ENCODE measurements at regions not wholly inside any gene's neighbourhood (a gene's known extent, or its start where the extent isn't known, plus 50 kb on each side); places are given as distances from the start of the nearest gene placed in this dataset.

DNA sequence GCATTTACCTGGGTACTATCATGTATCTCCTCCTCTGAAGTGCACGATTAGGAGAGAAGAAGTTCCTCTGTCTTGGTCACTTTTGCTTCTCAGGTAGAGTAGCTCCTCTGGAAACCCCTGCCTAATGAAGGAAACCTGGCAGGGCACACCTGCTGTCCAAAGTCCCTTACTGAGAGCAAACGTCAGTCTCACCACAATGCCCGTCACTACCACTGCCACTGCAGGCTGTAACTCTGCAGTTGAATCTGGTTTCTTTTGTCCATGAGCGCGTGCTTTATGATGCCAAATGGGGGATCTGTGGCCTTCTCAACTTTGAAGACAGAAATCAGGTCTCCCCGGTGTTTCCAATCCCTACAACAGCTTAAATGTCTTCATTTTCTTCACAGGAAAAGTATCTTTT is 1068.6 kb downstream of the BCL11B start:
- H3K27me3 ChIP-seq (ENCODE audit: insufficient read depth, low read length) = no peaks in the 10 kb centered on the region
- no peak overlapping the region for H3K9ac ChIP-seq (ENCODE audit: low read length)
- H3K23ac ChIP-seq (ENCODE audit: low read length) = no peak overlapping the region
- no peak overlapping the region for H3K14ac ChIP-seq (ENCODE audit: low read length)
- H4K91ac ChIP-seq (ENCODE audit: low read depth, low read length) = no peak overlapping the region
- H2BK120ac ChIP-seq (ENCODE audit: insufficient read depth, low read length, poor library complexity) = no peak overlapping the region
- no peak for DNase-seq
- H3K4me1 ChIP-seq (ENCODE audit: control insufficient read depth in 1 of 2, insufficient read depth in 2 of 2, low read length in 2 of 2) = no peaks in the 10 kb centered on the region
- H4K8ac ChIP-seq (ENCODE audit: low read depth, low read length) = no peak overlapping the region
- no peak overlapping the region for H3K18ac ChIP-seq (ENCODE audit: low read length)
- no CpG with 5 or more reads among the region's 6 CpGs for WGBS (ENCODE audit: extremely low coverage, insufficient coverage, insufficient read length)
- no peak overlapping the region for H3K4me3 ChIP-seq (ENCODE audit: low read depth, low read length)
- no peak overlapping the region for H4K12ac ChIP-seq (ENCODE audit: low read depth, low read length)
- no peak overlapping the region for H2AK5ac ChIP-seq (ENCODE audit: low read length)
- H3K9me3 ChIP-seq (ENCODE audit: insufficient read depth, low read depth, low read length) = peaks cover 6% of the 10 kb centered on the region
- H3K36me3 ChIP-seq (ENCODE audit: control insufficient read depth in 1 of 2, insufficient read depth in 2 of 2, low read length in 2 of 2) = no peaks in the 10 kb centered on the region
- no peak overlapping the region for H2BK5ac ChIP-seq (ENCODE audit: low read depth, low read length, poor library complexity)
- no peak overlapping the region for H2AFZ ChIP-seq (ENCODE audit: insufficient read depth, low read length, poor library complexity)
- H3K79me2 ChIP-seq (ENCODE audit: control insufficient read depth, insufficient read depth, low read length, poor library complexity) = no peaks in the 10 kb centered on the region
- no peak overlapping the region for H2BK12ac ChIP-seq (ENCODE audit: low read length)
- H3K27ac ChIP-seq (ENCODE audit: low read depth, low read length) = no peak overlapping the region
- no peak overlapping the region for H3K4ac ChIP-seq (ENCODE audit: low read depth, low read length)
- no peaks in the 10 kb centered on the region for H3K79me1 ChIP-seq (ENCODE audit: low read length)
- no peak overlapping the region for H3K4me2 ChIP-seq (ENCODE audit: low read length)

- WGBS (ENCODE audit: extremely low coverage, insufficient coverage, insufficient read length) = no CpG with 5 or more reads among the region's 3 CpGs
- Histone ChIP-seq H3K4me1 (ENCODE audit: control insufficient read depth in 1 of 2, insufficient read depth in 2 of 2, low read length in 2 of 2) (no peaks in the 10 kb centered on the region), H3K4me3 (ENCODE audit: low read depth, low read length) (no peak overlapping the region), H3K79me2 (ENCODE audit: control insufficient read depth, insufficient read depth, low read length, poor library complexity) (no peaks in the 10 kb centered on the region), H2AFZ (ENCODE audit: insufficient read depth, low read length, poor library complexity) (no peak overlapping the region), H3K27me3 (ENCODE audit: insufficient read depth, low read length) (no peaks in the 10 kb centered on the region), H2BK120ac (ENCODE audit: insufficient read depth, low read length, poor library complexity) (no peak overlapping the region), H2BK12ac (ENCODE audit: low read length) (no peak overlapping the region), H4K8ac (ENCODE audit: low read depth, low read length) (no peak overlapping the region), H3K36me3 (ENCODE audit: control insufficient read depth in 1 of 2, insufficient read depth in 2 of 2, low read length in 2 of 2) (no peaks in the 10 kb centered on the region), H3K9ac (ENCODE audit: low read length) (no peak overlapping the region), H4K91ac (ENCODE audit: low read depth, low read length) (no peak overlapping the region), H4K12ac (ENCODE audit: low read depth, low read length) (no peak overlapping the region), H3K4me2 (ENCODE audit: low read length) (no peak overlapping the region), H3K23ac (ENCODE audit: low read length) (no peak overlapping the region), H3K79me1 (ENCODE audit: low read length) (no peaks in the 10 kb centered on the region), H3K18ac (ENCODE audit: low read length) (no peak overlapping the region), H3K27ac (ENCODE audit: low read depth, low read length) (no peak overlapping the region), H3K14ac (ENCODE audit: low read length) (no peak overlapping the region), H3K9me3 (ENCODE audit: insufficient read depth, low read depth, low read length) (peaks cover 6% of the 10 kb centered on the region), H2AK5ac (ENCODE audit: low read length) (no peak overlapping the region), H3K4ac (ENCODE audit: low read depth, low read length) (no peak overlapping the region), H2BK5ac (ENCODE audit: low read depth, low read length, poor library complexity) (no peak overlapping the region)
- no peak for DNase-seq
Measured at GRCh38 chr14:98204139-98204538, 1067.9 kb downstream of the BCL11B start.

- Histone ChIP-seq H2BK12ac (ENCODE audit: low read length) (no peak overlapping the region), H3K27ac (ENCODE audit: low read depth, low read length) (no peak overlapping the region)
- WGBS (ENCODE audit: extremely low coverage, insufficient coverage, insufficient read length) = no CpG with 5 or more reads among the region's 10 CpGs
Measured at GRCh38 chr14:98207415-98207814, 1064.6 kb downstream of the BCL11B start.

GRCh38 chr14:98208211-98208611 is 1063.8 kb downstream of the BCL11B start:
- no peak overlapping the region for H2AK5ac ChIP-seq (ENCODE audit: low read length)
- H3K4me3 ChIP-seq (ENCODE audit: low read depth, low read length) = no peak overlapping the region
- no peak overlapping the region for H3K18ac ChIP-seq (ENCODE audit: low read length)
- no peaks in the 10 kb centered on the region for H3K27me3 ChIP-seq (ENCODE audit: insufficient read depth, low read length)
- H3K27ac ChIP-seq (ENCODE audit: low read depth, low read length) = no peak overlapping the region
- H3K4ac ChIP-seq (ENCODE audit: low read depth, low read length) = no peak overlapping the region
- H2BK120ac ChIP-seq (ENCODE audit: insufficient read depth, low read length, poor library complexity) = no peak overlapping the region
- H2BK5ac ChIP-seq (ENCODE audit: low read depth, low read length, poor library complexity) = no peak overlapping the region
- H3K9ac ChIP-seq (ENCODE audit: low read length) = no peak overlapping the region
- peaks cover 6% of the 10 kb centered on the region for H3K9me3 ChIP-seq (ENCODE audit: insufficient read depth, low read depth, low read length)
- H4K12ac ChIP-seq (ENCODE audit: low read depth, low read length) = no peak overlapping the region
- no peaks in the 10 kb centered on the region for H3K79me2 ChIP-seq (ENCODE audit: control insufficient read depth, insufficient read depth, low read length, poor library complexity)
- H3K4me2 ChIP-seq (ENCODE audit: low read length) = no peak overlapping the region
- no peak for DNase-seq
- H3K14ac ChIP-seq (ENCODE audit: low read length) = no peak overlapping the region
- H2AFZ ChIP-seq (ENCODE audit: insufficient read depth, low read length, poor library complexity) = no peak overlapping the region
- H3K79me1 ChIP-seq (ENCODE audit: low read length) = no peaks in the 10 kb centered on the region
- H3K4me1 ChIP-seq (ENCODE audit: control insufficient read depth in 1 of 2, insufficient read depth in 2 of 2, low read length in 2 of 2) = no peaks in the 10 kb centered on the region
- no peak overlapping the region for H4K8ac ChIP-seq (ENCODE audit: low read depth, low read length)
- H3K36me3 ChIP-seq (ENCODE audit: control insufficient read depth in 1 of 2, insufficient read depth in 2 of 2, low read length in 2 of 2) = no peaks in the 10 kb centered on the region
- H3K23ac ChIP-seq (ENCODE audit: low read length) = no peak overlapping the region
- no peak overlapping the region for H4K91ac ChIP-seq (ENCODE audit: low read depth, low read length)
- no peak overlapping the region for H2BK12ac ChIP-seq (ENCODE audit: low read length)

More at GRCh38 chr14:98207415-98207814, 1064.6 kb downstream of the BCL11B start:
- Histone ChIP-seq H3K23ac (ENCODE audit: low read length) (no peak overlapping the region), H3K36me3 (ENCODE audit: control insufficient read depth in 1 of 2, insufficient read depth in 2 of 2, low read length in 2 of 2) (no peaks in the 10 kb centered on the region), H2BK5ac (ENCODE audit: low read depth, low read length, poor library complexity) (no peak overlapping the region), H4K8ac (ENCODE audit: low read depth, low read length) (no peak overlapping the region), H3K9ac (ENCODE audit: low read length) (no peak overlapping the region), H3K18ac (ENCODE audit: low read length) (no peak overlapping the region), H3K4me2 (ENCODE audit: low read length) (no peak overlapping the region), H3K4me3 (ENCODE audit: low read depth, low read length) (no peak overlapping the region), H4K12ac (ENCODE audit: low read depth, low read length) (no peak overlapping the region), H4K91ac (ENCODE audit: low read depth, low read length) (no peak overlapping the region), H3K14ac (ENCODE audit: low read length) (no peak overlapping the region), H3K4ac (ENCODE audit: low read depth, low read length) (no peak overlapping the region), H2AK5ac (ENCODE audit: low read length) (no peak overlapping the region), H3K79me2 (ENCODE audit: control insufficient read depth, insufficient read depth, low read length, poor library complexity) (no peaks in the 10 kb centered on the region), H2AFZ (ENCODE audit: insufficient read depth, low read length, poor library complexity) (no peak overlapping the region), H3K27me3 (ENCODE audit: insufficient read depth, low read length) (no peaks in the 10 kb centered on the region), H2BK120ac (ENCODE audit: insufficient read depth, low read length, poor library complexity) (no peak overlapping the region), H3K79me1 (ENCODE audit: low read length) (no peaks in the 10 kb centered on the region), H3K9me3 (ENCODE audit: insufficient read depth, low read depth, low read length) (peaks cover 6% of the 10 kb centered on the region), H3K4me1 (ENCODE audit: control insufficient read depth in 1 of 2, insufficient read depth in 2 of 2, low read length in 2 of 2) (no peaks in the 10 kb centered on the region)
- DNase-seq = no peak
